Osteoblast (primary cell): ENCODE measurements at regions not wholly inside any gene's neighbourhood (a gene's known extent, or its start where the extent isn't known, plus 50 kb on each side); places are given as distances from the start of the nearest gene placed in this dataset.
A peak's percentile ranks its signal among the peaks of the same experiment; 100 is the strongest.

ENCODE experiments used
- DNase-seq: peaks from one replicate; pipeline ENCODE4 v3.0.0; 2011; ENCODE audit warnings: low spot score, mixed read lengths; ENCODE audit not compliant: insufficient read length; ENCODE audit errors: missing footprints
- H2AFZ ChIP-seq: 2 replicates; pipeline ENCODE4 v1.6.0; 2011; ENCODE audit warnings: mild to moderate bottlenecking, low read length
- H3K27ac ChIP-seq: 2 replicates; pipeline ENCODE4 v1.5.1; 2011; ENCODE audit warnings: mild to moderate bottlenecking, low read depth, low read length, moderate library complexity
- H3K27me3 ChIP-seq: 2 replicates; pipeline ENCODE4 v1.6.0; 2012; ENCODE audit warnings: mild to moderate bottlenecking, control low read depth, inconsistent platforms, low read length, moderate library complexity; ENCODE audit not compliant: insufficient read depth
- H3K36me3 ChIP-seq: 2 replicates; pipeline ENCODE4 v1.5.1; 2011; ENCODE audit warnings: mild to moderate bottlenecking, low read length, control low read depth, moderate library complexity; ENCODE audit not compliant: insufficient read depth
- H3K4me1 ChIP-seq: 2 replicates; pipeline ENCODE4 v1.5.1; 2011; ENCODE audit warnings: mild to moderate bottlenecking, low read length, control low read depth, moderate library complexity; ENCODE audit not compliant: insufficient read depth
- H3K4me2 ChIP-seq: 2 replicates; pipeline ENCODE4 v1.6.0; 2011; ENCODE audit warnings: mild to moderate bottlenecking, low read length; ENCODE audit not compliant: insufficient read depth
- H3K4me3 ChIP-seq: fragments of 200-600 bp; sonication (generic); 3 replicates; pipeline ENCODE4 v1.5.1; 2012; ENCODE audit warnings: mild to moderate bottlenecking, low read length, inconsistent platforms; ENCODE audit not compliant: insufficient read depth
- H3K79me2 ChIP-seq: 2 replicates; pipeline ENCODE4 v1.6.0; 2012; ENCODE audit warnings: mild to moderate bottlenecking, low read length, control low read depth, inconsistent platforms; ENCODE audit not compliant: insufficient read depth
- H3K9me3 ChIP-seq: 2 replicates; pipeline ENCODE4 v1.5.1; 2011; ENCODE audit warnings: low read depth, low read length, control low read depth
- H4K20me1 ChIP-seq: 2 replicates; pipeline ENCODE4 v1.6.0; 2012; ENCODE audit warnings: mild to moderate bottlenecking, low read length, control low read depth; ENCODE audit not compliant: insufficient read depth
- TF ChIP-seq, protein P1 (sequence below): IDR thresholded peaks from 2 replicates; pipeline ENCODE4 v1.5.1; 2011; ENCODE audit warnings: mild to moderate bottlenecking, low read depth, low read length, moderate library complexity; ENCODE audit errors: extremely low read depth

GRCh38 chr5:102664616-102665335 lies 90.3 kb upstream of the PAM start:
- H3K4me3 ChIP-seq, result peak overlapping the region; percentile 5
- DNase-seq, result no peak
- no peaks in the 10 kb centered on the region for H3K36me3 ChIP-seq
- no peak overlapping the region for H3K27ac ChIP-seq
- no peaks in the 10 kb centered on the region for H3K9me3 ChIP-seq
- H3K79me2 ChIP-seq, result no peaks in the 10 kb centered on the region
- peaks cover 13% of the 10 kb centered on the region for H3K4me1 ChIP-seq
- H3K27me3 ChIP-seq, result peaks cover 3% of the 10 kb centered on the region
- TF ChIP-seq, protein P1, sequence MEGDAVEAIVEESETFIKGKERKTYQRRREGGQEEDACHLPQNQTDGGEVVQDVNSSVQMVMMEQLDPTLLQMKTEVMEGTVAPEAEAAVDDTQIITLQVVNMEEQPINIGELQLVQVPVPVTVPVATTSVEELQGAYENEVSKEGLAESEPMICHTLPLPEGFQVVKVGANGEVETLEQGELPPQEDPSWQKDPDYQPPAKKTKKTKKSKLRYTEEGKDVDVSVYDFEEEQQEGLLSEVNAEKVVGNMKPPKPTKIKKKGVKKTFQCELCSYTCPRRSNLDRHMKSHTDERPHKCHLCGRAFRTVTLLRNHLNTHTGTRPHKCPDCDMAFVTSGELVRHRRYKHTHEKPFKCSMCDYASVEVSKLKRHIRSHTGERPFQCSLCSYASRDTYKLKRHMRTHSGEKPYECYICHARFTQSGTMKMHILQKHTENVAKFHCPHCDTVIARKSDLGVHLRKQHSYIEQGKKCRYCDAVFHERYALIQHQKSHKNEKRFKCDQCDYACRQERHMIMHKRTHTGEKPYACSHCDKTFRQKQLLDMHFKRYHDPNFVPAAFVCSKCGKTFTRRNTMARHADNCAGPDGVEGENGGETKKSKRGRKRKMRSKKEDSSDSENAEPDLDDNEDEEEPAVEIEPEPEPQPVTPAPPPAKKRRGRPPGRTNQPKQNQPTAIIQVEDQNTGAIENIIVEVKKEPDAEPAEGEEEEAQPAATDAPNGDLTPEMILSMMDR, result no peak
- H4K20me1 ChIP-seq, result no peaks in the 10 kb centered on the region
- H3K4me2 ChIP-seq, result peak overlapping the region; percentile 63
- H2AFZ ChIP-seq, result peak overlapping the region; percentile 25

- no peaks in the 10 kb centered on the region for H4K20me1 ChIP-seq
- no peak overlapping the region for H3K4me2 ChIP-seq
- no peak overlapping the region for H3K27ac ChIP-seq
- peak; percentile 23 for DNase-seq
- H3K4me3 ChIP-seq, result no peak overlapping the region
- peaks cover 13% of the 10 kb centered on the region for H3K4me1 ChIP-seq
- H3K9me3 ChIP-seq, result no peaks in the 10 kb centered on the region
- peaks cover 3% of the 10 kb centered on the region for H3K27me3 ChIP-seq
- no peak overlapping the region for H2AFZ ChIP-seq
- no peaks in the 10 kb centered on the region for H3K36me3 ChIP-seq
- no peaks in the 10 kb centered on the region for H3K79me2 ChIP-seq
- TF ChIP-seq, protein P1, result no peak
Measured at GRCh38 chr5:102666164-102666946, 88.8 kb upstream of the PAM start.

GRCh38 chr5:102668220-102668932 lies 86.7 kb upstream of the PAM start:
- H3K9me3 ChIP-seq, result no peaks in the 10 kb centered on the region
- no peaks in the 10 kb centered on the region for H4K20me1 ChIP-seq
- H3K27me3 ChIP-seq, result peaks cover 3% of the 10 kb centered on the region
- H3K4me3 ChIP-seq, result no peak overlapping the region
- no peaks in the 10 kb centered on the region for H3K36me3 ChIP-seq
- no peak for DNase-seq
- H3K4me2 ChIP-seq, result no peak overlapping the region
- H2AFZ ChIP-seq, result no peak overlapping the region
- no peak overlapping the region for H3K27ac ChIP-seq
- H3K4me1 ChIP-seq, result peaks cover 13% of the 10 kb centered on the region
- TF ChIP-seq, protein P1, result no peak
- H3K79me2 ChIP-seq, result no peaks in the 10 kb centered on the region
